LNCaP clone FGC (cell line): ENCODE measurements at regions not wholly inside any gene's neighbourhood (a gene's known extent, or its start where the extent isn't known, plus 50 kb on each side); places are given as distances from the start of the nearest gene placed in this dataset.

Experiments used
- DNase-seq: peaks from one replicate; pipeline ENCODE4 v3.0.0-alpha.2; 2011; ENCODE audit warnings: low read depth
- H3K4me3 ChIP-seq: 2 replicates; pipeline ENCODE4 v1.5.1; 2011; ENCODE audit warnings: mild to moderate bottlenecking, low read depth, low read length, control low read depth
- TF ChIP-seq, protein P1 (sequence below): IDR thresholded peaks from 2 replicates; pipeline ENCODE4 v1.5.1; 2012; ENCODE audit warnings: mild to moderate bottlenecking; ENCODE audit not compliant: control insufficient read depth, insufficient read depth; ENCODE audit errors: extremely low read depth

- TF ChIP-seq, protein P1, sequence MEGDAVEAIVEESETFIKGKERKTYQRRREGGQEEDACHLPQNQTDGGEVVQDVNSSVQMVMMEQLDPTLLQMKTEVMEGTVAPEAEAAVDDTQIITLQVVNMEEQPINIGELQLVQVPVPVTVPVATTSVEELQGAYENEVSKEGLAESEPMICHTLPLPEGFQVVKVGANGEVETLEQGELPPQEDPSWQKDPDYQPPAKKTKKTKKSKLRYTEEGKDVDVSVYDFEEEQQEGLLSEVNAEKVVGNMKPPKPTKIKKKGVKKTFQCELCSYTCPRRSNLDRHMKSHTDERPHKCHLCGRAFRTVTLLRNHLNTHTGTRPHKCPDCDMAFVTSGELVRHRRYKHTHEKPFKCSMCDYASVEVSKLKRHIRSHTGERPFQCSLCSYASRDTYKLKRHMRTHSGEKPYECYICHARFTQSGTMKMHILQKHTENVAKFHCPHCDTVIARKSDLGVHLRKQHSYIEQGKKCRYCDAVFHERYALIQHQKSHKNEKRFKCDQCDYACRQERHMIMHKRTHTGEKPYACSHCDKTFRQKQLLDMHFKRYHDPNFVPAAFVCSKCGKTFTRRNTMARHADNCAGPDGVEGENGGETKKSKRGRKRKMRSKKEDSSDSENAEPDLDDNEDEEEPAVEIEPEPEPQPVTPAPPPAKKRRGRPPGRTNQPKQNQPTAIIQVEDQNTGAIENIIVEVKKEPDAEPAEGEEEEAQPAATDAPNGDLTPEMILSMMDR, result peak; percentile 32
- no peak overlapping the region for H3K4me3 ChIP-seq
- DNase-seq, result no peak
Measured at GRCh38 chr4:143085224-143085623, 99.5 kb upstream of the USP38 start.

DNA sequence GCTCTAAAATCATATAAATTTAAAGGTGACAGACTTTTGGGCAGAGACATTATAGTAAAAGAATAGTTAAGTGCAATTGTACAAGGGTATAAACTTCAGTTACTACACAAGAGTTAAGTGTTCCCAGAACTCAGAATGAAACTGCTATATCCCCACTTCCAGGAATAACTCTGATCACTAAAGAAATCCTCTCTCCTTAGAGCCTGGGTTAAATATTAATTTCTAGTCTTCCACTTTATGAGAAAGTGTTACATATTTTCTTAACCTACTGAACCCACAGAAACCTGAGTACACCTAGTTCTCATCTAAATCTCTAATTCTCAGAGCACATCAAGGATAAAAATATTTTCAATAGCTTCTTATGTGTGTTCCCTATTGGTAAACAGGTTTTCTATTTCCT is 99.1 kb upstream of the USP38 start:
- H3K4me3 ChIP-seq, result no peak overlapping the region
- TF ChIP-seq, protein P1, result no peak
- no peak for DNase-seq

GRCh38 chr4:143089291-143089690 is 95.4 kb upstream of the USP38 start:
- TF ChIP-seq, protein P1, result no peak
- H3K4me3 ChIP-seq, result no peak overlapping the region
- DNase-seq, result no peak

DNA sequence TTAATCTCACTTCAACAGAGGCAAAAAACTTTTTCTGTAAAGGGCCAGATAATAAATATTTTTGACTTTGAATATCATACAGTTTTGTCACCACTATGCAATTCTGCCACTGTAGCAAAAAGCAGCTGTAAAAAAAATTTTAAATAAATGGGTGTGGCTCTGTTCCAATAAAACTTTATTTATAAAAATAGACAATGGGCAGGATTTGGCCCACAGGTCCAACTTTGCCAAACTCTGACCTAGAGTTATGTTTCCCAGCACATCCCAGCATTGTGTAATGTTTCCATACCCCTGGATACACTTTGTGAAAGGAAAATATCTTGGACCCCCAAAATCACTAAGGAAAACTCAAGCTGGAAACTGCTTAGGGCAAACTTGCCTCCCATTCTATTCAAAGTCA is 94.9 kb upstream of the USP38 start:
- no peak for DNase-seq
- no peak overlapping the region for H3K4me3 ChIP-seq
- TF ChIP-seq, protein P1, result no peak

DNA sequence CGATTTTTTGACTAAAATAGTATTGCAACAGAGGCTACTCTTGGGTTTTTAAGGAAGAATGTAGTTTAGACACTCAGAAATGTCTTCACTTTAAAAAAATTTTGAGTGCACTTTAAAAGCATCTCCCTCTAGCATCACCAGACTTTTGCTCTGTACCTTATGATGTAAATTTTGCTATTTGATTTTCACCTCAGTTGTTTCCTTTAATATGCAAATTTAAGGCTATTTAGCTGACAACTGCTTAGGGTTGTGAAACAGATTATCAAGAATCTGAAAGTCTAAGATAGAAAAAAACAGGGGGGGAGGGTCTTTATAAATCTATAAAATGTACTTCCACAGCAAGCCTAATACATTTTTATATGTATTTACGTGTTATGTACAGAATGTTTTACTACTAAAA is 92.9 kb upstream of the USP38 start:
- DNase-seq, result no peak
- TF ChIP-seq, protein P1, result no peak
- H3K4me3 ChIP-seq, result no peak overlapping the region

GRCh38 chr4:143095447-143095846 is 89.3 kb upstream of the USP38 start:
- TF ChIP-seq, protein P1, result no peak
- H3K4me3 ChIP-seq, result no peak overlapping the region
- no peak for DNase-seq

- no peak overlapping the region for H3K4me3 ChIP-seq
- TF ChIP-seq, protein P1, result no peak
- no peak for DNase-seq
Measured at GRCh38 chr4:143097751-143098150, 87.0 kb upstream of the USP38 start.
